ENCODE measurements at regions not wholly inside any gene's neighbourhood (a gene's known extent, or its start where the extent isn't known, plus 50 kb on each side); places are given as distances from the start of the nearest gene placed in this dataset.

- no peak for TF ChIP-seq POLR2A (IDR thresholded peaks at IDR 0.05; ENCODE audit: low read depth)
- TF ChIP-seq CTCF (IDR thresholded peaks at IDR 0.05), result no peak
These were observed 359.6 kb upstream of the NOCT start for GRCh38 chr4:138655985-138656384.

Measured in esophagus muscularis mucosa (tissue), 3 donors.